KMS-11 (cell line): ENCODE measurements at regions not wholly inside any gene's neighbourhood (a gene's known extent, or its start where the extent isn't known, plus 50 kb on each side); places are given as distances from the start of the nearest gene placed in this dataset.

Source experiments
- H2AFZ ChIP-seq: fragments of 200-600 bp; sonication (generic); 2 replicates; pipeline ENCODE4 v1.6.1; 2016; ENCODE audit warnings: antibody characterized with exemption, mixed run types, low read depth
- H3K27ac ChIP-seq: fragments of 200-600 bp; sonication (generic); 2 replicates; pipeline ENCODE4 v1.6.1; 2016; ENCODE audit warnings: mild to moderate bottlenecking, mixed run types
- H3K27me3 ChIP-seq: fragments of 200-600 bp; sonication (generic); 2 replicates; pipeline ENCODE4 v1.6.1; 2017; ENCODE audit warnings: mild to moderate bottlenecking, low read depth, mixed run types, moderate library complexity; ENCODE audit not compliant: insufficient read depth
- H3K36me3 ChIP-seq: fragments of 200-600 bp; sonication (generic); 2 replicates; pipeline ENCODE4 v1.6.1; 2017; ENCODE audit warnings: mild to moderate bottlenecking, mixed run types; ENCODE audit not compliant: insufficient read depth
- H3K4me1 ChIP-seq: fragments of 200-600 bp; sonication (generic); 2 replicates; pipeline ENCODE4 v1.6.1; 2016; ENCODE audit warnings: mild to moderate bottlenecking, low read depth, mixed run types; ENCODE audit not compliant: poor library complexity, severe bottlenecking
- H3K4me2 ChIP-seq: fragments of 200-600 bp; sonication (generic); 2 replicates; pipeline ENCODE4 v1.7.0; 2016; ENCODE audit warnings: mild to moderate bottlenecking, mixed run types
- H3K4me3 ChIP-seq: fragments of 200-600 bp; sonication (generic); IDR thresholded peaks from 2 replicates; pipeline ENCODE4 v1.6.1; 2017; ENCODE audit warnings: low read depth, low read length, mixed read lengths; ENCODE audit not compliant: insufficient read depth
- H3K79me2 ChIP-seq: fragments of 200-600 bp; sonication (generic); 2 replicates; pipeline ENCODE4 v1.6.1; 2016; ENCODE audit warnings: low read depth, mixed run types; ENCODE audit not compliant: insufficient read depth
- H3K9ac ChIP-seq: fragments of 200-600 bp; sonication (generic); 2 replicates; pipeline ENCODE4 v1.6.1; 2016; ENCODE audit warnings: mild to moderate bottlenecking, mixed run types
- H4K20me1 ChIP-seq: fragments of 200-600 bp; sonication (generic); 2 replicates; pipeline ENCODE4 v1.6.1; 2016; ENCODE audit warnings: mild to moderate bottlenecking, mixed run types; ENCODE audit not compliant: insufficient read depth
- CTCF ChIP-seq: fragments of 200-600 bp; sonication (generic); conservative IDR thresholded peaks from 2 replicates; pipeline ENCODE4 v1.6.1; 2017; ENCODE audit warnings: low read depth, mild to moderate bottlenecking, antibody characterized with exemption, low read length, moderate library complexity, mixed read lengths

GRCh38 chr1:191595170-191595569 is 563.1 kb upstream of the RGS18 start:
- no peaks in the 10 kb centered on the region for H4K20me1 ChIP-seq
- H3K4me1 ChIP-seq: no peaks in the 10 kb centered on the region
- H3K36me3 ChIP-seq: no peaks in the 10 kb centered on the region
- no peak for TF ChIP-seq CTCF
- no peak overlapping the region for H3K4me3 ChIP-seq
- H3K27ac ChIP-seq: no peak overlapping the region
- no peak overlapping the region for H3K4me2 ChIP-seq
- H2AFZ ChIP-seq: no peak overlapping the region
- H3K9ac ChIP-seq: no peak overlapping the region
- H3K27me3 ChIP-seq: no peaks in the 10 kb centered on the region
- no peaks in the 10 kb centered on the region for H3K79me2 ChIP-seq

- no peak overlapping the region for H3K27ac ChIP-seq
- H4K20me1 ChIP-seq: no peaks in the 10 kb centered on the region
- H3K4me1 ChIP-seq: no peaks in the 10 kb centered on the region
- no peak overlapping the region for H3K4me3 ChIP-seq
- no peak for TF ChIP-seq CTCF
- no peaks in the 10 kb centered on the region for H3K27me3 ChIP-seq
- peak overlapping the region; percentile 4; the same call in 1 of the 2 replicates for H2AFZ ChIP-seq
- no peak overlapping the region for H3K4me2 ChIP-seq
- H3K9ac ChIP-seq: no peak overlapping the region
- H3K79me2 ChIP-seq: no peaks in the 10 kb centered on the region
- H3K36me3 ChIP-seq: no peaks in the 10 kb centered on the region
These were observed 549.9 kb upstream of the RGS18 start for GRCh38 chr1:191608367-191608766.

GRCh38 chr1:191609305-191609704 is 549.0 kb upstream of the RGS18 start:
- H3K79me2 ChIP-seq: no peaks in the 10 kb centered on the region
- no peak overlapping the region for H2AFZ ChIP-seq
- H3K27me3 ChIP-seq: no peaks in the 10 kb centered on the region
- no peaks in the 10 kb centered on the region for H3K4me1 ChIP-seq
- no peaks in the 10 kb centered on the region for H4K20me1 ChIP-seq
- H3K9ac ChIP-seq: no peak overlapping the region
- H3K4me2 ChIP-seq: no peak overlapping the region
- no peak overlapping the region for H3K4me3 ChIP-seq
- TF ChIP-seq CTCF: no peak
- H3K36me3 ChIP-seq: no peaks in the 10 kb centered on the region
- no peak overlapping the region for H3K27ac ChIP-seq

GRCh38 chr1:191615101-191615821 is 543.0 kb upstream of the RGS18 start:
- no peaks in the 10 kb centered on the region for H3K27me3 ChIP-seq
- H3K4me3 ChIP-seq: no peak overlapping the region
- H3K36me3 ChIP-seq: no peaks in the 10 kb centered on the region
- H3K4me2 ChIP-seq: no peak overlapping the region
- H2AFZ ChIP-seq: no peak overlapping the region
- H3K4me1 ChIP-seq: no peaks in the 10 kb centered on the region
- H3K9ac ChIP-seq: no peak overlapping the region
- H3K79me2 ChIP-seq: no peaks in the 10 kb centered on the region
- no peak overlapping the region for H3K27ac ChIP-seq
- TF ChIP-seq CTCF: no peak
- no peaks in the 10 kb centered on the region for H4K20me1 ChIP-seq
